ENCODE measurements at regions not wholly inside any gene's neighbourhood (a gene's known extent, or its start where the extent isn't known, plus 50 kb on each side); places are given as distances from the start of the nearest gene placed in this dataset.

- CTCF ChIA-PET: no interaction called here
- no TSS peak for BruUV-seq (replicated peaks)
- Histone ChIP-seq H2BK15ac (ENCODE audit: low read depth, low read length) (no peak overlapping the region), H3K36me3 (ENCODE audit: control insufficient read depth, insufficient read depth, low read length) (no peaks in the 10 kb centered on the region), H2AK9ac (replicated peaks; ENCODE audit: low read depth, low read length, poor library complexity) (peak overlapping the region; percentile 63), H3K4me3 (ENCODE audit: insufficient read depth, low read depth, low read length) (no peak overlapping the region), H4K5ac (ENCODE audit: low read depth, low read length) (no peak overlapping the region), H3K9me1 (ENCODE audit: insufficient read depth, low read length) (no peaks in the 10 kb centered on the region), H3K4me2 (ENCODE audit: low read depth, low read length) (no peak overlapping the region), H4K20me1 (ENCODE audit: insufficient read depth, low read length) (no peaks in the 10 kb centered on the region), H3K9ac (ENCODE audit: low read depth, low read length) (no peak overlapping the region), H3K27me3 (ENCODE audit: control insufficient read depth, insufficient read depth, low read length) (no peaks in the 10 kb centered on the region), H3K4ac (ENCODE audit: low read depth, low read length) (no peak overlapping the region), H3K9me3 (ENCODE audit: control insufficient read depth, insufficient read depth, low read length) (no peaks in the 10 kb centered on the region), H3K14ac (replicated peaks; ENCODE audit: low read depth, low read length) (no peak overlapping the region), H3K23ac (ENCODE audit: low read depth, low read length) (no peak overlapping the region), H2BK120ac (ENCODE audit: low read depth, low read length) (no peak overlapping the region), H3K4me1 (ENCODE audit: control insufficient read depth, insufficient read depth, low read length) (no peaks in the 10 kb centered on the region), H2AFZ (replicated peaks; ENCODE audit: low read length, poor library complexity) (no peak overlapping the region), H4K91ac (ENCODE audit: insufficient read depth, low read depth, low read length) (no peak overlapping the region), H3K18ac (ENCODE audit: low read depth, low read length) (no peak overlapping the region), H4K8ac (ENCODE audit: low read depth in 2 of 2, low read length in 2 of 2) (no peak overlapping the region), H2BK5ac (ENCODE audit: low read depth, low read length, poor library complexity, severe bottlenecking) (no peak overlapping the region), H2BK20ac (ENCODE audit: low read depth, low read length) (no peak overlapping the region), H3K79me1 (ENCODE audit: low read depth in 1 of 2, low read length in 2 of 2) (no peaks in the 10 kb centered on the region), H3K56ac (ENCODE audit: extremely low read depth, insufficient read depth, low read length) (no peak overlapping the region), H3K27ac (ENCODE audit: insufficient read depth, low read length) (no peak overlapping the region), H2AK5ac (ENCODE audit: low read depth, low read length) (no peak overlapping the region)
- POLR2A ChIA-PET (ENCODE audit: unreplicated experiment): no interaction called here
- TF ChIP-seq CEBPB (IDR thresholded peaks at IDR 0.05; ENCODE audit: low read depth, low read length) (no peak), FOS (IDR thresholded peaks at IDR 0.05; ENCODE audit: low read depth, low read length) (no peak), USF2 (IDR thresholded peaks at IDR 0.05; ENCODE audit: low read depth, low read length) (no peak), MXI1 (IDR thresholded peaks at IDR 0.05; ENCODE audit: borderline replicate concordance, low read depth, low read length) (no peak), POLR2A (IDR thresholded peaks at IDR 0.05; ENCODE audit: low read depth, low read length) (no peak), MAFK (IDR thresholded peaks at IDR 0.05; ENCODE audit: low read depth, low read length) (no peak), RCOR1 (IDR thresholded peaks at IDR 0.05; ENCODE audit: insufficient replicate concordance, low read length) (no peak), CHD1 (IDR thresholded peaks at IDR 0.05; ENCODE audit: low read depth, low read length) (no peak), RFX5 (IDR thresholded peaks at IDR 0.05; ENCODE audit: low read depth, low read length) (no peak)
- WGBS, 2 experiments (ENCODE audit: extremely low coverage in 2 of 2, insufficient read length in 1 of 2): no CpG with 5 or more reads among the region's 2 CpGs
- intact Hi-C loops (cut with micrococcal nuclease): no loop called here
- dilution Hi-C loops (cut with HindIII; ENCODE audit: low sequenced_read_pairs, unreplicated experiment): no loop called here
- in situ Hi-C loops (cut with MboI; ENCODE audit: low sequenced_read_pairs): no loop called here
- DNase-seq (no peak), ATAC-seq (ENCODE audit: low read depth) (no peak)
These were observed 2330.1 kb downstream of the PCDH9 start for GRCh38 chr13:64900039-64900438.
